ENCODE measurements at regions not wholly inside any gene's neighbourhood (a gene's known extent, or its start where the extent isn't known, plus 50 kb on each side); places are given as distances from the start of the nearest gene placed in this dataset.

GRCh38 chr13:79211377-79211776 is 194.7 kb downstream of the RBM26 start:
- no peak for ATAC-seq
- no peaks in the 10 kb centered on the region for H3K36me3 ChIP-seq (ENCODE audit: control insufficient read depth, insufficient read depth, low read length)

GRCh38 chr13:79197933-79198332 is 208.1 kb downstream of the RBM26 start:
- ChIA-PET POLR2A (no interaction called here), CTCF (no interaction called here)

More at GRCh38 chr13:79211377-79211776, 194.7 kb downstream of the RBM26 start:
- ChIA-PET CTCF (no interaction called here), POLR2A (no interaction called here)
- H3K9me3 ChIP-seq (ENCODE audit: control insufficient read depth, insufficient read depth, low read depth, low read length) = no peaks in the 10 kb centered on the region
- TF ChIP-seq POLR2AphosphoS5 (IDR thresholded peaks at IDR 0.05; ENCODE audit: low read depth, low read length) (no peak), TCF7L2 (IDR thresholded peaks at IDR 0.05; ENCODE audit: low read depth, low read length) (no peak), SIN3A (IDR thresholded peaks at IDR 0.05; ENCODE audit: borderline replicate concordance, insufficient read depth, low read depth, low read length) (no peak), REST (IDR thresholded peaks at IDR 0.05; ENCODE audit: insufficient read depth in 1 of 2, low read depth in 2 of 2, low read length in 1 of 2) (no peak), CTCF (IDR thresholded peaks at IDR 0.05) (no peak)
- intact Hi-C loops (cut with micrococcal nuclease; ENCODE audit: unreplicated experiment) = no loop called here
- in situ Hi-C loops (cut with HindIII; ENCODE audit: low pct_unique_long_range_greater_than_20kb, low sequenced_read_pairs) = no loop called here
- no TSS peak for BruUV-seq (replicated peaks)
- H3K4me3 ChIP-seq (ENCODE audit: low read depth in 2 of 2, low read length in 2 of 2) = no peak overlapping the region
- no peaks in the 10 kb centered on the region for H3K4me1 ChIP-seq (ENCODE audit: control insufficient read depth, insufficient read depth, low read length)
- no peak for DNase-seq (ENCODE audit: low read depth, low spot score)
- H3K27me3 ChIP-seq (ENCODE audit: control insufficient read depth, insufficient read depth, low read length) = no peaks in the 10 kb centered on the region
- H3K27ac ChIP-seq (ENCODE audit: low read length) = no peak overlapping the region

More at GRCh38 chr13:79197933-79198332, 208.1 kb downstream of the RBM26 start:
- intact Hi-C loops (cut with micrococcal nuclease; ENCODE audit: unreplicated experiment) = no loop called here
- Histone ChIP-seq H3K27ac (ENCODE audit: low read length) (no peak overlapping the region), H3K9me3 (ENCODE audit: control insufficient read depth, insufficient read depth, low read depth, low read length) (no peaks in the 10 kb centered on the region), H3K36me3 (ENCODE audit: control insufficient read depth, insufficient read depth, low read length) (no peaks in the 10 kb centered on the region), H3K4me1 (ENCODE audit: control insufficient read depth, insufficient read depth, low read length) (no peaks in the 10 kb centered on the region), H3K27me3 (ENCODE audit: control insufficient read depth, insufficient read depth, low read length) (no peaks in the 10 kb centered on the region), H3K4me3 (ENCODE audit: low read depth in 2 of 2, low read length in 2 of 2) (no peak overlapping the region)
- TF ChIP-seq POLR2AphosphoS5 (IDR thresholded peaks at IDR 0.05; ENCODE audit: low read depth, low read length) = no peak
- TF ChIP-seq REST (IDR thresholded peaks at IDR 0.05; ENCODE audit: insufficient read depth in 1 of 2, low read depth in 2 of 2, low read length in 1 of 2) = no peak
- TF ChIP-seq SIN3A (IDR thresholded peaks at IDR 0.05; ENCODE audit: borderline replicate concordance, insufficient read depth, low read depth, low read length) = no peak
- no peak for TF ChIP-seq TCF7L2 (IDR thresholded peaks at IDR 0.05; ENCODE audit: low read depth, low read length)
- in situ Hi-C loops (cut with HindIII; ENCODE audit: low pct_unique_long_range_greater_than_20kb, low sequenced_read_pairs) = no loop called here
- DNase-seq (ENCODE audit: low read depth, low spot score) = no peak
- no TSS peak for BruUV-seq (replicated peaks)
- ATAC-seq = no peak

Measured in Panc1 (cell line).